ENCODE measurements at regions not wholly inside any gene's neighbourhood (a gene's known extent, or its start where the extent isn't known, plus 50 kb on each side); places are given as distances from the start of the nearest gene placed in this dataset.

- TF ChIP-seq ZNF514 (tag by site-specific recombination; IDR thresholded peaks at IDR 0.05): no peak
- no peak for TF ChIP-seq KLF9 (tag by site-specific recombination; IDR thresholded peaks at IDR 0.05; ENCODE audit: low read depth)
- no peak for TF ChIP-seq ZNF600 (tag by site-specific recombination; IDR thresholded peaks at IDR 0.05)
- no peak for TF ChIP-seq INSM2 (tag by site-specific recombination; IDR thresholded peaks at IDR 0.05)
- no peak for TF ChIP-seq ZNF302 (tag by site-specific recombination; IDR thresholded peaks at IDR 0.05; ENCODE audit: low read depth)
- no peak for TF ChIP-seq HOXA7 (CRISPR knock-in tag; IDR thresholded peaks at IDR 0.05; ENCODE audit: borderline replicate concordance)
- no peak for TF ChIP-seq MZF1 (tag by site-specific recombination; IDR thresholded peaks at IDR 0.05; ENCODE audit: borderline replicate concordance)
- Histone ChIP-seq H3K9me3 (ENCODE audit: control insufficient read depth, insufficient read depth, low read depth, low read length) (no peaks in the 10 kb centered on the region; the same call in 1 of the 2 replicates), H3K4me3 (ENCODE audit: low read depth, low read length) (no peak overlapping the region), H3K36me3 (ENCODE audit: control insufficient read depth in 2 of 2, insufficient read depth in 1 of 2, low read length in 2 of 2) (no peaks in the 10 kb centered on the region), H3K4me1 (ENCODE audit: control insufficient read depth, insufficient read depth, low read length) (no peaks in the 10 kb centered on the region), H3K27ac (ENCODE audit: extremely low read depth, low read depth, low read length) (no peak overlapping the region)
- ChIA-PET POLR2A (no interaction called here), CTCF (interaction anchor here (0.7 to 0.8 kb wide), 3 partner anchors 30 to 1326 kb away, joined by 3 to 5 read pairs (median 3); no protein-coding TSS in a partner anchor)
Measured at GRCh38 chrX:140848800-140849199, 139.2 kb downstream of the LINC00632 start.

GRCh38 chrX:140860718-140861117 lies 141.7 kb upstream of the SPANXB1 start:
- H3K4me3 ChIP-seq (ENCODE audit: low read depth, low read length): no peak overlapping the region
- no peaks in the 10 kb centered on the region for H3K9me3 ChIP-seq (ENCODE audit: control insufficient read depth, insufficient read depth, low read depth, low read length)
- no peak for TF ChIP-seq ZNF157 (tag by site-specific recombination; IDR thresholded peaks at IDR 0.05)
- no peak for TF ChIP-seq KLF7 (tag by site-specific recombination; IDR thresholded peaks at IDR 0.05; ENCODE audit: borderline replicate concordance)
- TF ChIP-seq ZNF132 (tag by site-specific recombination; IDR thresholded peaks at IDR 0.05; ENCODE audit: borderline replicate concordance): no peak
- TF ChIP-seq ZFP41 (tag by site-specific recombination; IDR thresholded peaks at IDR 0.05; ENCODE audit: borderline replicate concordance): no peak
- TF ChIP-seq ZNF843 (tag by site-specific recombination; IDR thresholded peaks at IDR 0.05): no peak
- TF ChIP-seq ZNF26 (tag by site-specific recombination; IDR thresholded peaks at IDR 0.05): no peak
- TF ChIP-seq ZNF2 (tag by site-specific recombination; IDR thresholded peaks at IDR 0.05): no peak
- TF ChIP-seq ZNF561 (tag by site-specific recombination; IDR thresholded peaks at IDR 0.05; ENCODE audit: borderline replicate concordance): no peak
- TF ChIP-seq ZNF521 (tag by site-specific recombination; IDR thresholded peaks at IDR 0.05): no peak
- no peak for TF ChIP-seq IKZF3 (tag by site-specific recombination; IDR thresholded peaks at IDR 0.05)
- TF ChIP-seq ZXDB (tag by site-specific recombination; IDR thresholded peaks at IDR 0.05): no peak
- no peak for TF ChIP-seq ZBTB20 (tag by site-specific recombination; IDR thresholded peaks at IDR 0.05)
- TF ChIP-seq ZNF549 (tag by site-specific recombination; IDR thresholded peaks at IDR 0.05): no peak
- POLR2A ChIA-PET: no interaction called here
- H3K27ac ChIP-seq (ENCODE audit: extremely low read depth, low read depth, low read length): no peak overlapping the region
- H3K36me3 ChIP-seq (ENCODE audit: control insufficient read depth in 2 of 2, insufficient read depth in 1 of 2, low read length in 2 of 2): no peaks in the 10 kb centered on the region
- CTCF ChIA-PET: no interaction called here
- H3K4me1 ChIP-seq (ENCODE audit: control insufficient read depth, insufficient read depth, low read length): no peaks in the 10 kb centered on the region

- no peak for TF ChIP-seq SETDB1 (IDR thresholded peaks at IDR 0.05; ENCODE audit: insufficient read length, low read length)
- ChIA-PET CTCF (interaction anchor here (0.7 to 0.8 kb wide), 2 partner anchors 104 to 105 kb away, joined by 3 read pairs; no protein-coding TSS in a partner anchor), POLR2A (no interaction called here)
- Histone ChIP-seq H3K36me3 (ENCODE audit: control insufficient read depth in 2 of 2, insufficient read depth in 1 of 2, low read length in 2 of 2) (no peaks in the 10 kb centered on the region), H3K4me1 (ENCODE audit: control insufficient read depth, insufficient read depth, low read length) (no peaks in the 10 kb centered on the region), H3K27ac (ENCODE audit: extremely low read depth, low read depth, low read length) (no peak overlapping the region), H3K9me3 (ENCODE audit: control insufficient read depth, insufficient read depth, low read depth, low read length) (no peaks in the 10 kb centered on the region; the same call in 1 of the 2 replicates), H3K4me3 (ENCODE audit: low read depth, low read length) (no peak overlapping the region)
Measured at GRCh38 chrX:140866446-140866845, 135.9 kb upstream of the SPANXB1 start.
